Thoracic aorta (tissue), 2 donors: ENCODE measurements at regions not wholly inside any gene's neighbourhood (a gene's known extent, or its start where the extent isn't known, plus 50 kb on each side); places are given as distances from the start of the nearest gene placed in this dataset.

Source experiments
- ATAC-seq: fragments of 150-250 bp; one replicate; pipeline ENCODE4 v1.8.0; 2017; ENCODE audit warnings: low read depth; ENCODE audit not compliant: insufficient number of reproducible peaks, low FRiP score
- DNase-seq: peaks from one replicate; pipeline ENCODE4 v3.0.0-alpha.2; 2020; ENCODE audit warnings: low spot score
- H3K27ac ChIP-seq, 2 donors: fragments of 200-600 bp; sonication (generic); 1 replicate in 1 of 2; 2 replicates in 1 of 2; pipeline ENCODE4 v1.5.1; 2016; ENCODE audit warnings: mild to moderate bottlenecking in 2 of 2, moderate library complexity in 2 of 2
- H3K27me3 ChIP-seq: fragments of 200-600 bp; sonication (generic); replicated peaks from 2 replicates; pipeline ENCODE4 v1.6.0; 2016; ENCODE audit warnings: mild to moderate bottlenecking; ENCODE audit not compliant: insufficient read depth
- H3K36me3 ChIP-seq: fragments of 200-600 bp; sonication (generic); one replicate; pipeline ENCODE4 v1.5.1; 2016
- H3K4me1 ChIP-seq, 2 donors: fragments of 200-600 bp; sonication (generic); 1 replicate in 1 of 2; 2 replicates in 1 of 2; pipeline versions ENCODE4 v1.5.1 to v1.6.0; 2016; ENCODE audit warnings: low read depth in 2 of 2, mild to moderate bottlenecking in 1 of 2; ENCODE audit not compliant: control insufficient read depth in 1 of 2
- H3K4me3 ChIP-seq: fragments of 200-600 bp; sonication (generic); 2 replicates; pipeline ENCODE4 v1.5.1; 2016; ENCODE audit warnings: mild to moderate bottlenecking
- H3K9me3 ChIP-seq: fragments of 200-600 bp; sonication (generic); 2 replicates; pipeline ENCODE4 v1.5.1; 2016
- TF ChIP-seq, protein P1 (sequence below): fragments of 200-600 bp; sonication (generic); IDR thresholded peaks from one replicate; pipeline ENCODE4 v1.5.1; 2019; ENCODE audit warnings: antibody characterized with exemption

DNA sequence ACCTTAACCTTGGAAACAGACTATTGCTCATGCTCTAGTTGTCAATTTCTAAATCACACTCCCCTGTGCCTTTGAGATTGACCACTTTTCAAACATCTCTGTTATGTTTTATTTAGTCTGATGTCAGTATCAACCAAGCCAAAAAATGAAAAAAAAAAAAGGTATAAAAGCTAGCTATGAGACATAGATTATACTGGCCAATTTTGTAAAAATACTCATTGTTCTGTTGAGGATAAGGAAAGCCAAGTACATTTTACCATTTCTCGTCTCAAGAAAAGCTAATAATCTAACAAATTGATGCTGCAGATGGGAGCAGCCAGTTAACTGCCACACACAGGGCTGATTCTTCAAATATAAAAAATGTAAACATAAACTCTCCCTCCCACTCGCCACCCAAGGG is 572.6 kb upstream of the KLF12 start:
- H3K27ac ChIP-seq: no peak overlapping the region
- no peaks in the 10 kb centered on the region for H3K4me1 ChIP-seq
- H3K36me3 ChIP-seq: no peaks in the 10 kb centered on the region
- DNase-seq: no peak
- no peak overlapping the region for H3K4me3 ChIP-seq
- no peaks in the 10 kb centered on the region for H3K9me3 ChIP-seq
- TF ChIP-seq, protein P1, sequence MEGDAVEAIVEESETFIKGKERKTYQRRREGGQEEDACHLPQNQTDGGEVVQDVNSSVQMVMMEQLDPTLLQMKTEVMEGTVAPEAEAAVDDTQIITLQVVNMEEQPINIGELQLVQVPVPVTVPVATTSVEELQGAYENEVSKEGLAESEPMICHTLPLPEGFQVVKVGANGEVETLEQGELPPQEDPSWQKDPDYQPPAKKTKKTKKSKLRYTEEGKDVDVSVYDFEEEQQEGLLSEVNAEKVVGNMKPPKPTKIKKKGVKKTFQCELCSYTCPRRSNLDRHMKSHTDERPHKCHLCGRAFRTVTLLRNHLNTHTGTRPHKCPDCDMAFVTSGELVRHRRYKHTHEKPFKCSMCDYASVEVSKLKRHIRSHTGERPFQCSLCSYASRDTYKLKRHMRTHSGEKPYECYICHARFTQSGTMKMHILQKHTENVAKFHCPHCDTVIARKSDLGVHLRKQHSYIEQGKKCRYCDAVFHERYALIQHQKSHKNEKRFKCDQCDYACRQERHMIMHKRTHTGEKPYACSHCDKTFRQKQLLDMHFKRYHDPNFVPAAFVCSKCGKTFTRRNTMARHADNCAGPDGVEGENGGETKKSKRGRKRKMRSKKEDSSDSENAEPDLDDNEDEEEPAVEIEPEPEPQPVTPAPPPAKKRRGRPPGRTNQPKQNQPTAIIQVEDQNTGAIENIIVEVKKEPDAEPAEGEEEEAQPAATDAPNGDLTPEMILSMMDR: no peak
- no peak for ATAC-seq
- no peaks in the 10 kb centered on the region for H3K27me3 ChIP-seq

DNA sequence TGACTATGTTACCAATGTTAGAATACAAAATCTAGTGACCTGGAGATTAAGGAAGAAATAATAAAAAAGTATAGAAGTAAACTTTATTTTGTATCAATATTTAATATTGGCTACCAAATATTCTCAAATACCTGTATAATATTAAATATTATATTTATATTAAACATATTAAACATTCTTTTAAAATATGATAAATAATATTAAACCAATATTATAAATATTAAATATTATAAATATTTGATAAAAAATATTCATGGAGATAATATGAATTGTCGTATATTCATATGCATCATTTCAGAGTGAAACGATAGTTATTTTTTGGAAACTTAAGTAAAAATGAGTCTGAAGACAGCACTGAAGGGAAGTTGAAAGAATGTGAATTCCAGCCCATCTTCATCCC is 571.2 kb upstream of the KLF12 start:
- Histone ChIP-seq H3K4me3 (no peak overlapping the region), H3K27ac (no peak overlapping the region), H3K4me1 (no peaks in the 10 kb centered on the region), H3K36me3 (no peaks in the 10 kb centered on the region), H3K27me3 (no peaks in the 10 kb centered on the region), H3K9me3 (no peaks in the 10 kb centered on the region)
- no peak for DNase-seq
- TF ChIP-seq, protein P1: no peak
- no peak for ATAC-seq

DNA sequence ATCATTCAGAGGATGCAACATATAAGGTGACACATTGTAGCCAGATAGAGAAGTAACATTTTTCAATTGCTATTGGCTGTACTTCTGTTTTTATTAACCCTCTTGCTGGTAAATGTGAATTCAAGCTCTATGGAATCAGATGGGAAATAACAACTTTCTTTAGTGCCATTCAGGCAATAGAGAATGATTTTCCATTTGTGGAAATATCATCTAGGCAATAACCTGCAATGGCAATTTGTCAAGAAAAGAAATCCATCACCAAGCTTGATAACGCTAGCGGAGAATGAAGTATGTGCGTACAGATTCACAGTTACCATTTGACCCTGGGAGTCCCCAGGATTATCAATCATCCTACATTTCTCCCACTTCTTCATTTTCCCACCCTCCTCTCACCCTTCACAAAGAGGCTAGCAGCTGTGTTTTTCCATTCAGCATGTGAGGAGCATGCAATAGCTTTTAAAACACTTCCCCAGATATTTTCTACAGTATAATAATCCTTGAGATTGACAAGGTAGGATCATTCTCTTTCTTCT is 569.7 kb upstream of the KLF12 start:
- TF ChIP-seq, protein P1: no peak
- Histone ChIP-seq H3K36me3 (no peaks in the 10 kb centered on the region), H3K27me3 (no peaks in the 10 kb centered on the region), H3K9me3 (no peaks in the 10 kb centered on the region), H3K4me3 (no peak overlapping the region), H3K27ac (no peak overlapping the region), H3K4me1 (no peaks in the 10 kb centered on the region)
- DNase-seq (no peak), ATAC-seq (no peak)

DNA sequence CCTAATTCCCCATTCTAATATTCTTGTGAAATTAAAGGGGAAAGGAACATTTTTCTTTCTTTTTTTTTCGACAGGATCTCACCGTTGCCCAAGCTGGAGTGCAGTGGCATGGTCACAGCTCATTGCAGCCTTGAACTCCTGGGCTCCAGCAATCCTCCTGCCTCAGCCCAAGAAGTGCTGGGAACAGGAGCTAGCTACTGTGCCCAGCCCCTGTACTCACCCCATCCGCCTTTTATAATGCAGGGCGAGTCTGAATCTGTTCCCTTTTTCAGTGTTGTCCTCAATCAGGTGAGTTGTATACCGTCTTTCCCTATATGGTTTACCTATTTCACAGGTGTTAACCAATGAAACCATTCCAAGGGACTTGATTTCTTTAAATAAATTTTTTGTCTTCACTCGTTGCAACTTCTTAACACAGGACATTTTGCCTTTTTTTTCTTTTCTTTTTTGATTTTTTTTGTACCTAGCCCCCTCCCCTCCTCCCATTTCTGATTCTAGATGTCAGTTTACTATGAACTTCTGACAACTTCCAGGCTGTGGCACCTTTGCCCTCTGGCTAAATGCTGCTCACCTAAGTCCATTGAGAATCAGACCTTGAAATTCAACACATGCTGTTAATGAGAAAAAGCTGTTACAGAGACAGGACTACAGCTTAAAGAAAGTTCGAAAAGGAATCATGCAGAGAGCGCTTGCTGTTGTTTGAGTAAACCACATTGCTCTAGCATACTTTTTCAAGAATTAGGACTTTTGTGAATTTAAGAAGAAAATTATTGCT is 562.1 kb upstream of the KLF12 start:
- TF ChIP-seq, protein P1: no peak
- Histone ChIP-seq H3K4me3 (no peak overlapping the region), H3K36me3 (no peaks in the 10 kb centered on the region), H3K4me1 (peaks cover 0 to 8% of the 10 kb centered on the region in 2 donors), H3K27me3 (no peaks in the 10 kb centered on the region), H3K9me3 (no peaks in the 10 kb centered on the region), H3K27ac (no peak overlapping the region)
- DNase-seq: no peak
- ATAC-seq: no peak

DNA sequence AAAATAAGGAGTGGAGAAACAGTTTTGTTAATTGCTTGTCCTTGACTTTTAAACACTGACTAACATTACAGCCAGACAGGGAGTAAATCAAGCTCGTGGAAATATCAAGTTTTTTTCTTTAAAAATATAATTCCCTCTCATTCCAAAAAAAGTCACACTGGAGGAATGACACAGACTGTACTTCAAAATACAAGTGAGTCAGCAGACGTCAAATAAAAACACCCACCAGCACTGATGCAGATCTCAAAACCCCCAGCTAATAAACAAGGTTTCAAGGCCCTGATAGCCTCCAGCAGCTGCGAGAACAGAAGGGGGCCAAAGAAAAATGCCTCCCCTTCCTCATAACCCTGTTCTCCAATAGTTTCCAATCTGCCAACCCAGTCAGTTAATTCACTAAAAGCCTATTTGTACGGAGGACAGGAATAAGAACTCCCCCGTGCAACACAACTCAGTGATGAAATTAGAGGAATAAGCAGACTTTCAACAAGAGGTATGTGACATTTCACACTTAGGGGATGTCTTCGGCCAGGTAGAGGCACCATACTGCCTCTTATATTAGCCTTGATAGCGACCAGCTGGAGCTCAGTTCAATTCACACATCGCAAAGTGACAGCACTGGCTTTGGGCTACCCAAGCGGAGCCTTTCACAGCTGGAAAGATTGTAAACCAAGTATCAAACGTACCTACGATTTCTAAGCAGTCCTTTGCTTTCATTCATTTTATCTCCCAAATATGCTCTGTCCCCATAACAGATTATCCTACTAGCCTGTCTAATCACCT is 561.0 kb upstream of the KLF12 start:
- H3K27me3 ChIP-seq: no peaks in the 10 kb centered on the region
- H3K27ac ChIP-seq: no peak overlapping the region
- DNase-seq (no peak), ATAC-seq (no peak)
- no peaks in the 10 kb centered on the region for H3K36me3 ChIP-seq
- no peaks in the 10 kb centered on the region for H3K9me3 ChIP-seq
- H3K4me3 ChIP-seq: no peak overlapping the region
- TF ChIP-seq, protein P1: no peak
- peaks cover 0 to 8% of the 10 kb centered on the region in 2 donors for H3K4me1 ChIP-seq
